GM21529 (cell line): ENCODE measurements at regions not wholly inside any gene's neighbourhood (a gene's known extent, or its start where the extent isn't known, plus 50 kb on each side); places are given as distances from the start of the nearest gene placed in this dataset.
"Not testable (repeated sequence)": the region's sequence is repeated elsewhere in the genome, so short reads cannot be mapped to it uniquely, and the experiment has no call there.

Source experiments
- ATAC-seq: cut with Tn5 transposase; IDR thresholded peaks from one replicate; pipeline ENCODE4 v1.9.1; 2021; ENCODE audit not compliant: unreplicated experiment

- no peak for ATAC-seq
Observed at GRCh38 chr11:81337756-81338155, 1395.9 kb downstream of the FAM181B start.

GRCh38 chr11:81332276-81332675 is 1401.4 kb downstream of the FAM181B start:
- ATAC-seq, result no peak

DNA sequence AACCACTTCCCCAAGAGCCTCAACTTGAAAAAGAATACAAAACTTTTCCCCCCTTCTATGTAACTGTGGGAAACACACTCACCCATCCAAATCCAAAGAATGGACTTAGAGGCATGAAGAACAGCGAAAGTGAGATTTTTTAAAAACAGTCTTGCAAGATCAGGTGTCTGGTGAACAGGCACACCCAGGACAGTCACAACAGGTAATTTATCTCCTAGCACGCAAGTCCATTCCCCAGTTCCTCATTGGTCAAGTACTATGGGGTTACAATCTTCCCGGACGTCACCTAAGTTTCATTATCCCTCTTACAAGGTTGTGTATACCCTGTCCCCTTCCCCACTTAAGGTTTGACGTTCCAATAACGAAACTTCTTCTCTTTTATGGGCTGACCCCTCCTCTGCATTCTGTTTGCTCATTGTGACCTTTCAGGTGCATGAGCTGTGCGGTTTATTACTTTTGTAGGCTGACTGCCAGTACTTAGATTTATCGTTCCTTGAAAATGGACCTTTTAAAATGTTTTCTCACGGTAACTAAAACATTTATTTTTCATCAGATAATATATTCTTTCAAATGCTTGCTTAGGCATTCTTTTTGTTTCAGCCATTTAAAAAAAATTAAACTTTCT is 1401.9 kb downstream of the FAM181B start:
- no peak for ATAC-seq

- ATAC-seq, result no peak
Observed at GRCh38 chr11:81331088-81331487, 1402.6 kb downstream of the FAM181B start.

GRCh38 chr11:81303038-81303664 is 1430.5 kb downstream of the FAM181B start:
- ATAC-seq, result no peak

- no peak for ATAC-seq
Observed at GRCh38 chr11:81301166-81301830, 1432.4 kb downstream of the FAM181B start.

- ATAC-seq, result no peak
Observed at GRCh38 chr11:81286959-81287358, 1446.7 kb downstream of the FAM181B start.

DNA sequence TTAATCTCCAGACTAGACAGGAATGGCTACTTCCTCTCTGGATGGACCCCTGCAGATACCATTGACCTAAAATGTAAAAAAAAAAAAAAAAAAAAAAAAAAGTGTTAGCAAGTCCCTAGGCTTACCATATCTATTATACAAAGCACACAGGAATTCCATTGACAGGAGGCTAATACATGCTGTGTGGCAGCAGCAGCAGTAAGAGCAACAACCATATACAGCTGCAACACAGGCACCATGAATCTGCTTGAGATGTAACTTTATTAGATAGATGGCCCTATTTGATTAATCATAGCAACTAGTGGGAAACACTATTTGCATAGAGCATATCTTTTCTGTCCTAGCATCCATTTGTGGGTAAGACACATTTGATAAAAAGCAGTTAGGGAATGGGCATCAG is 1447.1 kb downstream of the FAM181B start:
- no peak for ATAC-seq

GRCh38 chr11:81280228-81280627 is 1453.4 kb downstream of the FAM181B start:
- not testable (repeated sequence) for ATAC-seq

DNA sequence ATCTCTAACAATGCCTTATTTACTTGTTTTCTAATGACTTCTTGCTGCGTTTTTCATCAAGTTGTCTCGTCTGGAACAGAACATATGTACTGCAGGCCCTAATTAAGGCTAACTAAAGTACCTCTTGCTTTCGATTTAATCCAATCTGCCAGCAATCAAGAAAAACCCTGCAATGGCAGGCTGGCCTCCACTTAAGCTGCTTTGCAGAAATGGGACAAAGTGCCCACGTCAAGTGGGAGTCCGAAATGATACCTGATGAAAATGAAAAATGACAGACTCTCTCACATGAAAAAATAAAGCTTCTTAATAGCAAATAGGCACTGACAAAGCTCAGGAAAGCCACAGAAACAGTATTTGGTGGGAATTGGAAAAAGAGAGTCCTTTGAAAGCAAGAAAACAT is 1454.7 kb downstream of the FAM181B start:
- no peak for ATAC-seq

- no peak for ATAC-seq
Observed at GRCh38 chr11:81270686-81271085, 1463.0 kb downstream of the FAM181B start.

DNA sequence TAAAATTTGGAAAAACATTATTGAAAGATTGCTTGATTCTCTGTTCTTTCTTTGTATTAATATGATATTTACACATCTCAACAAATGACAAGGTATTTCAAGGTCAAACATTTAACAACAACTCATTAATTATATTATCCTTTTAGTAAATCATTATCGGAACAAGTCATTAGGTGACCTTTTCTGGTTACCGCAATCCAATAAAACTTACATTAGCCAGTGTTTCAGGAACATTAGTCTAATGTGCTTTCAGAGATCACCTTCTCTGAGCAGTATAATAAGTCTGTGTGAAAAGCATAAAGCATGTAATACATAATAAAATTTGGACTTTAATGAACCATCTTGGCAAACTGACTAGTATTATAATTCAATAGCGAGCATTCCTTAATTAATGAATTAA is 1466.4 kb downstream of the FAM181B start:
- no peak for ATAC-seq

DNA sequence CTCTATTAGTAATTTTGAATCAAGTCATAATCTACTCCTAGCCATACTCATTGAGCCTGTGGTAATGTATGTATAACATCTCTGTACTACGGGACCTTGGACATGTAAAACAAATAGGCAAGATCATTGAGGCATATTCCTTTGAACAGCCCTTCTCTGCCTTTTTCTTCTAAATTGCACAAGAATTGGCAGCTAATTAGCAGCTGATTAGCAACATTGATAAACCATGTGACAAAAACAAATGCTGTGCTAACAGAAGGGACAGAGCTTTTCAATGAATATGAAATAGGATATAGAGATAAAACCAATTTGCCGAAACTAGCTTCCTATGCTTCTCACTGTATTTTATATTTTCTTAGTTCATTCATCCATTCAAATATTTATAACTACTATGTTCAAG is 1474.2 kb downstream of the FAM181B start:
- no peak for ATAC-seq

GRCh38 chr11:81255895-81256294 is 1477.8 kb downstream of the FAM181B start:
- no peak for ATAC-seq

DNA sequence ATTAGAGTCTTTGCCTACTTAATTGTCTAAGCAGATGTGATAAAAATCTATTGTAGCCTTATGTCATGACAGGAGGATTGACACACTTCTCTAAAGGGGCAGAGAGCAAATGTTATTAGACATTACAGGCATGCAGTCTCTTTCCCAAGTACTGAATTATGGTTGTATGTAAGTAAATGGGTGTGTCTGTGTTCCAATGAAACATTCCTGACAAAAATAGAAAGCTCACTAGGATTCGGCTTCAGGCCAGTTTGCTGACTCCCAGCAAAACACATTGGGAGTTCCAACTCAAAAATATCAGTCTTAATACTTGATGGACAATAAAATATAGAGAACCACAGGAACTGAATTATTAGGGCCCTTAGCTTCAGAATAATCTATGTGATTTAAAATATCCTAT is 1480.4 kb downstream of the FAM181B start:
- ATAC-seq, result no peak

GRCh38 chr11:81246941-81247340 is 1486.7 kb downstream of the FAM181B start:
- ATAC-seq, result no peak

- ATAC-seq, result no peak
Observed at GRCh38 chr11:81245791-81246190, 1487.9 kb downstream of the FAM181B start.

GRCh38 chr11:81241672-81242275 is 1491.9 kb downstream of the FAM181B start:
- ATAC-seq, result no peak

DNA sequence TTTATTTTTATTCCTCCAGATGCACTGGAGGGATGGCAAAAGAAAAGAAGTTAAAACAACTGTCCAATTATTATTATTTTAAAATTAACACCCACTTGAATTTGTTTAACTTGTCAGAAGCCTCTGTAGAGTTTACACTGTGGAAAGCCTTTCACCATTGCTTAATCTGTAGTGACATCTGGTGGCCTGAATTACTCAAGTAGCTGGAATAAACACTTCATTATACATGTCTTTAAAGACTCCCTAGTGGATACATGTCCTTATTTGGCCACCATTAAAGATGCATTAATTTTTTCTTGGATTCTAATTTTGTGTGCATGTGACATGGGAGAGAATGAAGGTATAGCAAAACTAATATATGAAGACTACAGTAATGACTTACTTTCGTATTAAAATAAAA is 1496.5 kb downstream of the FAM181B start:
- no peak for ATAC-seq

DNA sequence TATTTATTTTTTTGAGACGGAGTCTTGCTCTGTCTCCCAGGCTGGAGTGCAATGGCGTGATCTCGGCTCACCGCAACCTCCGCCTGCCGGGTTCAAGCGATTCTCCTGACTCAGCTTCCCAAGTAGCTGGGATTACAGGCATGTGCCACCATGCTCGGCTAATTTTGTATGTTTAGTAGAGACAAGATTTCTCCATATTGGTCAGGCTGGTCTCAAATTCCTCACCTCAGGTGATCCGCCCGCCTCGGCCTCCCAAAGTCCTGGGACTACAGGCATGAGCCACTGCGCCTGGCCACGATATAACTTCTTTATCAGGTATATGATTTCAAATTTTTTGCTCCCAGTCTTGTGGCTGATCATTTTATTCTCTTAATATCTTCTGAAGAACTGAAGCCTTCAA is 1506.3 kb downstream of the FAM181B start:
- not testable (repeated sequence) for ATAC-seq

- ATAC-seq, result no peak
Observed at GRCh38 chr11:81224396-81224795, 1509.3 kb downstream of the FAM181B start.

GRCh38 chr11:81222491-81222890 is 1511.2 kb downstream of the FAM181B start:
- no peak for ATAC-seq
